NCI-H146 (cell line): ENCODE measurements at regions not wholly inside any gene's neighbourhood (a gene's known extent, or its start where the extent isn't known, plus 50 kb on each side); places are given as distances from the start of the nearest gene placed in this dataset.

Experiments used
- DNase-seq: peaks from one replicate; lab custom pipeline; 2025; lab: John Stamatoyannopoulos, UW

DNA sequence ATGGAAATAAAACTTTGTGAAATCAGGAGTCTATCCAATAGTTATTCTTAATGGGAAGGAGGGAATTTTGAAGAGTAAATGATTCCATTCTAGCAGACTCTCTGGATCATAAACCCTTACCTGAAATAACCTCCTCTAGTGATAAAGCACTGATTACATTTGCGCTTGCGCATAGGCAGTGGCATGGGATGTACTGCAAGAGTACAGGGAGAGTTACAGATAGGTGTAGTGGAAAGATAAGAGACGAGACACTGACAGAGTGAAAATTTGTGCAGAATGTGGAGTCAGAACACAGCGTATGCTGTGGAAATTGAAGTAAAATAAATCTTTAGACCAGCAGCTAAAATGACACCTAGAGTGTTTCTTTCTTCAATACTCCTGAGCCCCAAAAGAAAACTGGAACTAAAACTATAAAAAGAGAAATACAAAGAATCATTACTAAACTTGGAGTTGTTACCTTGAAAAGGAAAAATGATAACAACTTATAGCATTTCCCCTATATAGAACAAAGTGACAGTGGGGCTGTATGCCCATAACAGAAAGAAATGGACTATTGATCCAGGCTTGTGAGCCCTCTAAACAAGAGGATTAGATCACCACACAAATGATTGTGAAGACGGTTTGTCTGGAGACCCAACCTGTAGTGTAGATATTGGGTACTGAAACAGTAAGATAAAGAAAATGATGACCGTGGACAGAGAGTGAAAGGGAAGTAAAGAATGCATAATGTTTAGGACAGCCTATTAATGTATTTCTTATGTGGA is 1471.2 kb upstream of the NUDT12 start:
- DNase-seq, result no peak

DNA sequence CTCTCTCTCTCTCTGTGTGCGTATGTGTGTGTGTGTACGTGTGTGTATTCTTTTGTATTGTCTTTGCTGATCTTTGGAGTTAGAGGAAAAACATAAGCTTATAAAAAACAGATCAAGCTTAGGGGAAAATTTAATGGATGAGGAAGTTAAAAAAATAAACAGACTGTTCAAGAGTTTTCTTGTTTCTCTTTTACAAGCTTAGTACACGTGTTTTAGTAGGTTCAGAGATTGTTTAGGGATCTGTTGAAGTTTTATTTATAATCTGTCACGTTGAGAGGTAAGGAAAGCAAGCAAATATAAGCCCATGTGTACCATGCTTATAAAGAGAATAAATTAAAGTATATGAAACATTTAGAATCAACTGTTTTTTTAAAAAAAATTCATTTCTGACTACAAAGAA is 1470.3 kb upstream of the NUDT12 start:
- no peak for DNase-seq

DNA sequence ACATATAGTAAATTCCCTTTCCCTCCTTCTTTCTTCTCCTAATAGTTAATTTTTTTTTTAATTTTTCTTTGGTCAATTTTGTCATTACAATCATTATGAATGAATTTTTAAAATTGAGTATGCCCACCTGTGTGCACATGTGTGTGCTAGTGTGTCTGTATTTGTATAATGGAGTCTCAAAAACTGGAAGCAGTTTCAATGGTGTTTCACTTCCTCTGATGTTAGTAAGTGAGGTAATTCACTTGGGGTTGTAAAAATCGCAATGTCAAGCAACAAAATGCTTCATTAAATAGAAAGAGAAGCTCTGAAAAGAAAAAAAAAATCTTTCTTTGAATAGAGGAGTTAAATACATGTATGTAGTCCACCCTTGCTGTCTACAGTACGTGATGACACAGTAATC is 1467.6 kb upstream of the NUDT12 start:
- DNase-seq, result no peak

DNA sequence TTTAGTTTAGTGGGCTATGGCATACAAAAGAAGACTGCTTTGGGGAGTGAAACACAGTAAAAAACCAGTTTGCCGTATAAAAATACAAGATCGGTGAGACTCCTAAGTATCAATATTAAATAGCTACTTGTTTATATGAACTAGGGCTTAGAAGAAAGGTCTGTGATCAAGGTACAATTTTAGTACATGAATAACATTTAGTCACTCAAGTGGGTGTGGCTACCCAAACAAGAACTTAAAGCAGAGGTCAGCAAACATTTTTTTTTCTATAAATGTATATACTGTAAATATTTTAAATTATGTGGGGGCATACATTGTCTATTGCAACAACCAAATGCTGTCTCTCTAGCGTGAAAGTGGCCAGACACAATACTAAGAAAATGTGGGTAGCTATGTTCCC is 1452.5 kb upstream of the NUDT12 start:
- DNase-seq, result no peak

DNA sequence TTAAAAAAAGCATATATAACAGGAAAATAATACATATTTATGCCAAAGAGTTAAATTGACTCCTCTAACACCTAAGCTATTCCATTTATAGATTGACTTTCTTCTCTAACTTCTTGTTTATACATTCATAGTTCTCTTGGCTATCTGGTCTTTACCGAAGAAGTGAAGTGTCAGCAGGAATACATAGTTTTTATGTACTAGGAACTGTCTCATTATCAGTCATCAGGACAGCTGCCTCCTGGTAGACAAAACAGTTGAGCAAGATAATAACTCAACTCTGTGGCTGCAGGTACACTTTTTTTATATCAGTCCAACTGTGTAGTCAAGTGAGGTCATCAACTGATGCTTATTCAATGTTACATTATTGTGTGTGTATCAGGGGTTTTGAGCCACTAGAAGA is 1436.0 kb upstream of the NUDT12 start:
- DNase-seq, result no peak

DNA sequence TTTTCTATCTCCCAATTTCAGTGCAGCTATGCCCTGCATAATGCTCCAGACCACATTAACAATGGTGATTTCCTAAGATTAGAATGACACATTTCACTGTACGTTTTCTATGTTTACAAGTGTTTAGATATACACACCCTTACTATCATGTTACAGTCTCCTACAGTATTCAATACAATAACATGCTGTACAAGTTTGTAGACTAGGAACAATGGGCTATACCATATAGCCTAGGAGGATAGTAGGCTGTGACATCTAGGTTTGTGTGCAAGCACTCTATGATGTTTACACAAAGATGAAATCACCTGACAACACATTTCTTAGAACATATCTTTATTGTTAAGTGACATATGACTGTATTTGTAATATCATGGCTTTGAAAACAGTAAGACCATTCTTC is 1435.6 kb upstream of the NUDT12 start:
- DNase-seq, result no peak

DNA sequence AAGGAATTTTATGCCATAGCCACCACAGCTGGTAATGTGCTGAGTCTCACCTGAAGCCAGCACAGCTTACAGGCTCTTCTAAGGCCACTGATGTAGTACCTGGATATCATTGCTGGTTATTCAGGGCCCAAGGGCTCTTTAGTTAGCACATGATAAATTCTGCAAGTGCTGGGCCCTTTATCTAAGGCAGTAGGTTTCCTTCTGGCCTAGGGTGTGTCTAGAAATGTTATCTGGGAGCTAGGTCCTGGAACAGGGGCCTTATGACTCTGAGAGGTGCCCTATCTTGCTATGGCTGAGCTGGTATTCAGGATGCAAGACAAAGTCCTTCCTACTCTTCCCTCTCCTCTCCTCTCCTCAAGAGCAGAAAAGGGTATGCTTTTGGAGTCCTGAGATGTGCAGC is 1424.5 kb upstream of the NUDT12 start:
- DNase-seq, result no peak

DNA sequence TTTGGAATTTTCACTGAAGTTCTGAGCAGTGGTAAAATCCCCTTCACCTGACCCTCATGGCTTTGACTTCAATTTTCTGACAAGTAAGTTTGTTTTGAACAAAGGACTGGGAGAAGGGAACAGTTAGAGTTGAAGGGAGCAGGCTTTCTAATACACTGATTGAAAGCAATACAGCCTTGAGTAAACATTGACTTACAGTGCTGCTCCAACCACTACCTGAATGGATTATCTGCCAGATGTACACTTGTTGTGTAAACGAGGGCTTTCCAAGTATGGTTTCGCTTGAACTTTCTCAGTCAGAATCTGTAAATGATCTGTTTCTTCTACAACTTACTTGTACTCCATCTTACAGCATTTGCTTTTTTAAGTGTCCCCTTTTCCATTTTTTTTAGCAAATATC is 1414.9 kb upstream of the NUDT12 start:
- peak; percentile 63 for DNase-seq

DNA sequence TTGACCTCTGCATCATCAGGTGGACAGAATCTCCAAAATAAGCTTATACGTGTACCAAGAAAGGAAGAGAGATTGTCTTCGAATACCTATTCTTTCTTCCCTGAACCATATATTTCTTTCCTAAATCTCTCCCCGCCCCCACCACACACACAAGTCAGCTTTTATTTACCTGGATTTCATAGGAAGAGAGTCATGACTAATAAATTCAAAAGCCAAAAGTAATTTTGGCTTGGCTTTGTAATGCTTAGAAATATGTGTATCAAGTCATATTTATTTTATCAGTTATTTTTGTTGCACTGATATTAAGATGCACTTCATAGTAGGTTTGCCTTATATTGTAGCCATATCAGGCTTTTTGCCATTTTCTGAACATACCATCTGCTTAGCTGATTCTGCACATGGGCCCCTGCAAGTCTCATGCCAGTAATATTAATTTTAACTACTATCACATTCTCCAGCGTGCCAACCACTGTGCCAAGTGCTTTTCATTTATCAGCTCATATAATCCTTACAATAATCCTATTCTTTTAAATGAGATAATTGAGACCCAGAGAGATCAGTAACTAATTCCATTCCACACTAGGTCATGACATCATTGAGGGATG is 1405.3 kb upstream of the NUDT12 start:
- no peak for DNase-seq

DNA sequence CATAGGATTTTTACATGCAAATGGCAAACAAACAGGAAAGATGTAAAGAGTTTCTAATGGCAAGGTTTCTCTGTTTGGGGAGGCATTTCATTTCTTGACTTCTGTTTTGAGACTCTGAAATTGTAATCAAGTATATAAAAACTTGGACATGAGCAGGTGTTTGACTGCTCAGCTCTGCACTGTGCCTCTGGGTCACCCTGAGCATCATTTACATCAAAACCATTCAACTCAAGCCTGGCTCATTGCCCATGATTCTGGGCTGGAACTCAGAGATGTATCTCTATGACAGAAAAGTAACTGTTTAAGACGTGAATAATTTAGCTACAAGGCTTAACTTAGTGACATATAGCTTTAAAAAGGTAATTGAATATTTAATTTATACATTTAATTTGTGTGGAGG is 1402.4 kb upstream of the NUDT12 start:
- peak; percentile 3 for DNase-seq

DNA sequence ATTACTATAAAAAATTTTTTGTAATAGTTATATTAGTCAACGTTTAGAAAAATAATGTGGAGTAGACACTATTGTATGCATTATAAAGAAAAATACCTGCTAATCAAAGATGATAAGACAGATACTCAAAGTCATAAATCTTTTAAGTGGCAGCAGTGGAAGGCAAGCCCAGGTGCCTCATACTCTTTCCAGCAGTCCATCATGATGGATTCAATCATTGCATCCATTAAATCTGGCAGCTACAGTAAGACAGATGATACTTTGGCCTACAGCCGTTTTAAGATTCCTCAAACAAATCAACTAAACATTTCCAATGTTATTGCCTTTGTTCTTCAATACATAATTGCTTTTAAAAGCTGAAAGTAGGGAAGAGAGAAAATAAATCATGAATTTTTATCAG is 1392.9 kb upstream of the NUDT12 start:
- no peak for DNase-seq

DNA sequence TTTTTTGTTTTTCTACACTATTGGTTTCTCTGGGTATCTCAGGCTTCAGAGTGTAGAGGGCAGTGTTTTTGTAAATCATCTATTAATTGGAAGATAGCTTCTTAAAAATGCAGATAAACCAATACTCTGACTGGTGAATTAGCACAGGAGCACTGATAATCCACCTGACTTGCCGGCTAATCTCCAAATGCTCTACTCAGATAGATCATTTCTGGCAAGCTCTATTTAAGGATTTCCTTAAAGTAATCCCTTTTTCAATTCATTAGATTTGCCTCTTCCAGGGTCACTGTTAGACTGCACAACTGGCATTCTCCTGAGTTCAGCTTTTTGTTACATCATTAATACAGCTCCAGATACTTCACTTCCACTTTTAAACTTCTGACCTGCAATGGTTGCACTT is 1390.3 kb upstream of the NUDT12 start:
- no peak for DNase-seq

DNA sequence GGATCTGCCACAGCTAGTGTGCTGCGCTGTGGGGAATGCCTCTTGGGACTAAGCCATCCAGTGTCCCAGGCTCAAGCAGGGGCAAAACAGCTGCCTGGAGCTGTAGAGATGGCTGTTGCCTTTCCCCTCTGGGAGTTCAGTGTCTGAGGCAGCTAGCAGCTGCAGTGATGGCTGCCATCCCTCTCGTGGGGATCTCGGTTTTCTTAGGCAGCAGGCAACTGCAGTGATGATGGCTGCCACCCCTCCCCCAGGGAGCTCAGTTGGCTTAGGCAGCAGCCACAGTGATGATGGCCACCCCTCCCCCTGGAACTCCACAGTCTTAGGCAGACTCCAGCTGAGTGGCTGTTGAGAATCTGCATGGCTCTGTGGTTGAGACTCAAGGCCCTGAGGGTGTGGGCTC is 1389.2 kb upstream of the NUDT12 start:
- no peak for DNase-seq

DNA sequence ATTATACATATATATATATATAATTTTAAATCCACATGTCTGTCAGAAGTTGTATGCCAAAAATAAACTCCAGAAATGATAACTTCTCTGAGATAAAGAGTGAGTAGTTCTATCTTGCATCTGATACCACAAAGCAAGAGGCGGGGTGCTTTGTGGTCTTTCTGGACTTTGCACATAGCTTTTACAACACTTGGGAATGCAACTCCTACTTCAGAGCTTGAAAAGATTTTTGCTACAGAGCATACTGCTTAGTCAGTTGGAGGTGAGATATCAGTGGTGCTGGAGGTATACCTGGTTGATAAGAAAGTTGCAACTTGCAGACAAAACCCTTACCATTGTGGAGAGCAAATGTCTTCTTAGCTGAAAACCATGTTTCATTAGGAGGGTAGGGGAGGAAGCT is 1384.5 kb upstream of the NUDT12 start:
- no peak for DNase-seq

DNA sequence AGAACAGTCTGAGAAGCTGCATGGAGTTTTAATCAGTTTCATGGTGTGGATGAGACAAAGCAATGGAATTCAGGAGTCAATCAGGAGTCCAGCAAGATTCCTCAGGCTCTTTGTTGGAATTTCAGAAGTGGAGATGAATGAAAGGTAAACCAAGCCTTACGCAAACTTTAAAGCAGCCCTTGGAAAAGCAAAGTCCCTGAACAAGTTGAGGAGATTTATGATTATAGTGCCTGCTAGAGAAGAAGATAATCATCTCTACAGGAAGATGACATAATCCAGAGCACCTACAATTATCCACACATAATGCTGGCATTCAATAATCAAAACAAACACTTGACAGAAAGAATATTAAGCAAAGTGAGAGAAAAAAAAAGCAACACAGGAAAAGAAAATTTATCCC is 1380.1 kb upstream of the NUDT12 start:
- peak; percentile 6 for DNase-seq

DNA sequence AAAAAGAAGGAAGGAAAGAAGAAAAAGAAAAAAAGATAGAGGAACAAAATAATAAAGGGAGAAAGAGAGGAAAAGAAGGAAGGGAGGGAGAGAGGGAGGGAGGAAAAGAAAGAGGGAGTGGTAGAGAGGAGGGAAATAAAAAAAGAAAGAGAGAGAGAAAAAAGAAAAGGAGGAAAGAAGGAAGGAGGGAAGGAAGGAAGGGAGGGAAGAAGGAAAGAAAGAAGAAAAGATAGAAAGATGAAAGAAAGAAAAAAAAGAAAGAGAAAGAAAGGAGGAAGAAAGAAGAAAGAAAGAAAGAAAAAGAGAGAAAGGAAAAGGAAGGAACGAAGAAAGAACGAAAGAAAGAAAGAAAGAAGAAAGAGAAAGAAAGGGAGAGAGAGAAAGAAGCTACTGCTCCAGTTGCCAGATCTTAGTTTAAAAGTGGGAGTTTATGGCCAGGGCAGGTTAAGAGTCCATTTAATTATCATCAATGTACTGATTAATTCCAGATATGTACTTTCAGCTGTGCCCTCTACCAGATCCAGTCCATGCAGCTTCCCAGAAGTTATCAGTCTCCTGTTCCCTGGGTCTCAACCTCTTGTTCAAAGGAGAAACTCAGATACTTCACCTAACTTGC is 1378.5 kb upstream of the NUDT12 start:
- no peak for DNase-seq

DNA sequence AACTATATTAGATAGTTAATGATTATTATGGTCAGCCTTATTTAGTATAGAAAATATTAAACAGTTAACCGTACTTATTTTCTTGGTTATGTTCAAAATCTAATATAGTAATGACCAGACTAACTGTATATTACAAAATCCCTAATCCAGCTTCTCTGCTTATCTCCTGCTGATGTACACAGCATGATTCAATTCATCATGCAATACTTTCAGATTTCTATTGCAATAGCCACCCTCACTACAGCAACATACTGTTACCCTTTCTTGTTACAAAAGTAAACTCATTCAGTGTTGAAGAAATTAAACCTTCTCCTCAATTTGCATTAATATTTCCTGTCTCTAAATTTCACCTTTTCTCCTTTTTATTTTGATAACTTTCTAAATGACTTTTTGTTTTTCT is 1375.0 kb upstream of the NUDT12 start:
- no peak for DNase-seq

DNA sequence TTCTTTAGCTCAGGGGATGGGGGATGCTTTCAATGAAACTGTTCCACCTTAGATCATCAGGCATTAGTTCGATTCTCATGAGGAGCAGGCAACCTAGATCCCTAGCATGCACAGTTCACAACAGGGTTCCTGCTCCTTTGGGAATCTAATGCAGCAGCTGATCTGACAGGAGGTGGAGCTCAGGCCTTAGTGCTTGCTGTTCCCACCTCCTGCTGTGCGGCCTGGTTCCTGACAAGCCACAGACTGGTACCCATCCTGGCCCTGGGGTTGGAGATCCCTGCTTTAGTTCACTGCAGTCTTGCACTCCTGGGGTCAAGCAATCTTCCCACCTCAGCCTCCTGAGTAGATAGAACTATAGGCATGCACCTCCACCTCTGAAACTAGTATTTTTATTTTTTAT is 1369.8 kb upstream of the NUDT12 start:
- no peak for DNase-seq

DNA sequence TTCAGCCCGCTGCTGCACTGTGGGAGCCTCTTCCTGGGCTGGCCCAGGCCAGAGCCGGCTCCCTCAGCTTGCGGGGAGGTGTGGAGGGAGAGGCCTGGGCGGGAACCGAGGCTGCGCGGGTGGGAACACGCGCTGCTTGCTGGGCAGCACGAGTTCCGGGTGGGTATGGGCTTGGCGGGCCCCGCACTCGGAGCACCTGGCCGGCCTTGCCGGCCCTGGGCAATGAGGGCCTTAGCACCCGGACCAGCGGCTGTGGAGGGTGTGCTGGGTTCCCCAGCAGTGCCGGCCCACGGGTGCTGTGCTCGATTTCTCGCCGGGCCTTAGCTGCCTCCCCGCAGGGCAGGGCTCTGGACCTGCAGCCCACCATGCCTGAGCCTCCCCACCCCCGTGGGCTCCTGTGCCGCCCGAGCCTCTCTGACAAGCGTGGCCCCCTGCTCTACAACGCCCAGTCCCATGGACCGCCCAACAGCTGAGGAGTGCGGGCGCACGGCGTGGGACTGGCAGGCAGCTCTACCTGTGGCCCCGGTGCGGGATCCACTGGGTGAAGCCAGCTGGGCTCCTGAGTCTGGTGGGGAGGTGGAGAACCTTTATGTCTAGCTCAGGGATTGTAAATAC is 1366.4 kb upstream of the NUDT12 start:
- DNase-seq, result no peak

DNA sequence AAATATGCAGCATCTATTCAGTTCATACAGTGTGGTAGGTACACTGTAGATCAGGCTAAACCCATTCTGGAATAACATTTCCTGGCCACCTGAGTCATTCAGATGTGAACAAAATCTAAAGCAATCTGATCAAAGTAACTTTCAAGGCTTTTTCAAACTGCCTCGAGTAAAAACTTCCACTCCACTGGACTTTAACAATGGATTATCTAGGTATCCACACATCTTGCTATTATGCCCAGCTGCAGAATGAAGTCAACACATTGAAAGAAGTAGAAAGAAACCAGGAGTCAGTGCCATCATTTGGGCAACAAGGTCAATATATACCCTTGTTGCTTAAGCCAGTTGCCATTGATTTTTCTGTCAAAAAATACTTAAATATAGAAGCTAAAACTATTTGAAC is 1352.6 kb upstream of the NUDT12 start:
- no peak for DNase-seq

DNA sequence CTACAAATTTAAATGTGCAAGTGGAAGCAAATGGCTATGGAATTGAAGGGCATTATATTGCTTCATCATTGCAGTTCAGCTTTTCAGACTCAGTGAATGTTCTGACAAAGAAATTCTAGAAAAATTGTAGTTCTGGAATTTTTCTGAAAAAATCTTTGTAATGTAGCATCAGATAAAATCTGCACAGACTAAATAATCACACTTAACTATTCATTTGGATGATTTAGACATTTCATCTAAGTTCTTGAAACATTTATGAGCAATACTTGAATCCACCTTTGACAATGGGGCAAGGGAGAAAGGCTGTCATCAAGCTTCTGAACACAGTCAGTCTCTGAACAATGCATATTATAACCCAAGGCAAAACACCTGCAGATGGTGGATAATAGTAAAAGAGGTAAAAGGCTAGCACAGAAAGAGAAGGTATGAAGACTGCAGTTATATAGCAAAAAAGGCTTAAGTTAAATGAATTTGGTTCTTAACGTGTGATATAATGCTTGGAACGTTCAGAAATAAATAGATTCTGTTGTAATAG is 1352.0 kb upstream of the NUDT12 start:
- no peak for DNase-seq

DNA sequence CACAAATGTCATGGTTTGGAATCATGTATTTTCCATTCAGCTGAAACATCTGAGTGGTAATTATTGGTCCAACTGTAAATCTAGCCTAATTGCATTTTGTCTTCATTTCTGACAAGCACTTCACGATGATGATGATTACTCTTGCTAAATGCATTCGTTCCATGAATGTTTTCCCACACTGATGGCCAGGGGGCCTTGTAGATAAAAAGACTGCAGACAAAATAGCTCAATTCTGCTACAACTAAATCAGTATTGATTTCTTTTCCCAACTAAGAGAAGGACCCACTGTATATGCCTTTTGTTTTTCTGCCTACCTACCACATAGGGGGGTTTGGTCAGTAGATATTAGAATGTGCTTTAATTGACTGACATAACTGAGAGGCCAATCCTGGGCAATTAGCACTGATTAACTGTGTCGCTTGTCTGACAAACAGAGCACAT is 1351.3 kb upstream of the NUDT12 start:
- peak; percentile 47 for DNase-seq

DNA sequence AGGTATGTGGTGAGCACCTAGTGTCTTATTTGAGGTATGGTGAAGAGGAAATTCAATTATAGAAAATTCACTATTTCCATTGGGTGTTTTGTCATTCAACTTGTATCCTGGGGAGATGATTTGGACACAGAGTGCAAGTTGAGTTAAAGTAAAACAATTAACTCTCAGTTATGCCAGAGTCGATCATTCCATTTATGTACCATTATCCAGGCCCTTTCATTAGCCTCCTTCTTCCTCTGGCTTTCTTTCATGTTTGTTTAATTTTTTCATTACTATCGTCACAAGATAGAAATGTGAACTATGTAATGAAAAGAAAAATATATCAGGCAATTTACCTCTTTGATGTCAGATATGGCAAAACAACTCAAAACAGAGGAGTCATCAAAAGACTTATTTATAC is 1347.2 kb upstream of the NUDT12 start:
- DNase-seq, result peak; percentile 39
